HAP-1 (cell line): ENCODE measurements at regions not wholly inside any gene's neighbourhood (a gene's known extent, or its start where the extent isn't known, plus 50 kb on each side); places are given as distances from the start of the nearest gene placed in this dataset.

ENCODE experiments used
- DNase-seq, 2 experiments: peaks; one replicate each; pipeline ENCODE4 v3.0.0-alpha.2; 2016 to 2020; ENCODE audit warnings: low spot score in 2 of 2
- H3K27me3 ChIP-seq: fragments of 250-450 bp; sonication (Bioruptor Pico); 2 replicates; pipeline ENCODE4 v1.5.1; 2020; ENCODE audit warnings: low read depth, mild to moderate bottlenecking, moderate library complexity
- H3K36me3 ChIP-seq: fragments of 250-450 bp; sonication (Bioruptor Pico); replicated peaks from 2 replicates; pipeline ENCODE4 v1.5.1; 2020; ENCODE audit warnings: mild to moderate bottlenecking
- H3K4me1 ChIP-seq: fragments of 250-450 bp; sonication (Bioruptor Pico); 2 replicates; pipeline ENCODE4 v1.5.1; 2020; ENCODE audit warnings: mild to moderate bottlenecking
- H3K4me3 ChIP-seq: fragments of 250-450 bp; sonication (Bioruptor Pico); 2 replicates; pipeline ENCODE4 v1.5.1; 2020; ENCODE audit warnings: mild to moderate bottlenecking, moderate library complexity
- H3K9me3 ChIP-seq: fragments of 250-450 bp; sonication (Bioruptor Pico); 2 replicates; pipeline ENCODE4 v1.5.1; 2020; ENCODE audit warnings: mild to moderate bottlenecking, moderate library complexity
- in situ Hi-C: fragments of 300-500 bp; cut with MboI; formaldehyde crosslinking; loops from 3 replicates; pipeline ENCODE4 v1.14.3; 2020; ENCODE audit warnings: low sequenced_read_pairs, inconsistent platforms, mixed read lengths

DNA sequence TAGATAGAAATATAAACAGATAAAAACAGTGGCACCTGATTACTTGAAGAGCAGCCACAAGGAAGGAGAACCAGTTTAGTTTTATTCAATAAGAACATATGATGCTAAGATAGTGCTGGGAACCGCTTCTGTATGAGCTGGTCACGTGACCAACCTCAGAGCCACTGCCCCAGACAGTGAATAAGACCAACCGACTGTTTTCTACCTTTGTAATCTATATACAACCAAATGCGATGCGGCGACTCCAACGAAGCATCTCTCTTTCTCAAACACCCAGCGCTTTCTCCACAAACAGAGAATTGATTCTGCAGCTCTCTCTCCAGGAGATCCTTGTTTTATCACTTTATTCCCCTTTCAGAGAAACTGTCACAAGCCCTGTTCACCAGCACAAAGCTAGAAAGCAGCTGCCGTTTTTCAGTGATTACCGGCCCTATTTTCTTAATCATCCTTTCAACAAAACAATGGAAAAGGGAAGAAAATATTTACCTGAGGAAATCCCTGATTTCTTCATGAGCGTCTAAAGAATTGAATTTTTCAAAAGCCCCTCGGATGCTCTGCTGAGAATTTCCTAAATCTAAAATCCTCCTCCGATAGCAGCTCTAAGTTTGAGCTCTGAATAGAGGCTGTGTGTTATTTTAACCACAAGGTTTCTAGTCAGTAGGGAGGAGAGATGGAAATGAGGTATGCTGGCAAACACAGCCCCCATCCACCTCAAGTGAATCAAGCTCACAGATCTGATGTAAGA lies 55.7 kb upstream of the JCAD start:
- Histone ChIP-seq H3K36me3 (no peaks in the 10 kb centered on the region), H3K9me3 (no peaks in the 10 kb centered on the region), H3K4me1 (peaks cover 13% of the 10 kb centered on the region), H3K4me3 (no peak overlapping the region), H3K27me3 (no peaks in the 10 kb centered on the region)
- in situ Hi-C loops = no loop called here
- DNase-seq = no peak

DNA sequence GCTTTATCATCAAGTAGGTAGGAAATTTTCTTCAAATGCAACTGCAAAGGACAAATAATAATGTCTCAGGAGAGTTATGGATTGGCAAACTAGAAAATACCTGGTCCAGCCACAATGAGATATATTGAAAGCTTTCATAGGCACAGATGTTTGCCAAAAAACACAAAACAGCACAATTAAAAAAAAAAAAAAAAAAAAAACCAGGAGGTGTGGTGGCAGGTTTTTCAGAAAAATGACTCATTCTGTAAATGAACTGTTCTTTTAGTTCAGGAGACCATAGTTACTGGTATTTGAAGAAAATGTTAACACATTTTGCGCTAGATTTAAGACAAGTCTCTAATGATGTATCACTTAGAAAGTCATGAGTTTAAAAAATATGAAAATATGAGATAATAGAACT lies 55.0 kb upstream of the JCAD start:
- in situ Hi-C loops = no loop called here
- Histone ChIP-seq H3K4me1 (peaks cover 13% of the 10 kb centered on the region), H3K9me3 (no peaks in the 10 kb centered on the region), H3K27me3 (no peaks in the 10 kb centered on the region), H3K36me3 (no peaks in the 10 kb centered on the region), H3K4me3 (no peak overlapping the region)
- no peak for DNase-seq

DNA sequence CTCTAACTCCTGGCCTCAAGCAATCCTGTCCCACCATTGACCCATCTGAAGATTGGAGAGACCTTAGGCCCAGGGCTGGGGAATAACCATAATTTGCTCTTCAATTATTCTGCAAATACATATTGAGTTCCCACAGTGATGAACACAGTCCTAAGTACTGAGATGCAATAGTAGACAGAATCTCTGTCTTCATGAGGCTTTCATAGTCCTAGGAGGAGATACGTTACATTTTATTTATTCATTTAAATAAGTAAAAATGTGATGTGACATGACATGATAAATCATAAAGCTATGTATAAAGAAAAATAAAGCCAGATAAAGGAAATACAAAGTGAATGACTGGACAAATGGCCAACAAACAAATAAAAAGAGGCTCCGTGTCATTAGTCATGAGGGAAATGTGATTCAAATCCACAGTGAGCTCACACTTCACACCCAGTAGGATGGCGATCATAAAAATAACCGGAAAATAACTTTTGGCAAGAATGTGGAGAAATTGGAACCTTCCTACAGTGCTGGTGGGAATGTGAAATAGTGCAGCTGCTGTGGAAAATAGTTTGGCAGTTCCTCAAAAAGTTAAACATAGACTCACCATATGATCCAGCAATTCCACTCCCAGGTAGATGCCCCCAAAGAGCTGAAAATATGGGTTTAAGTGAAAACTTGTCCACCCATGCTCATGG lies 52.1 kb upstream of the JCAD start:
- Histone ChIP-seq H3K4me1 (peaks cover 13% of the 10 kb centered on the region), H3K36me3 (no peaks in the 10 kb centered on the region), H3K9me3 (no peaks in the 10 kb centered on the region), H3K4me3 (no peak overlapping the region), H3K27me3 (no peaks in the 10 kb centered on the region)
- in situ Hi-C loops = no loop called here
- DNase-seq = no peak
